ENCODE measurements at regions not wholly inside any gene's neighbourhood (a gene's known extent, or its start where the extent isn't known, plus 50 kb on each side); places are given as distances from the start of the nearest gene placed in this dataset.

DNA sequence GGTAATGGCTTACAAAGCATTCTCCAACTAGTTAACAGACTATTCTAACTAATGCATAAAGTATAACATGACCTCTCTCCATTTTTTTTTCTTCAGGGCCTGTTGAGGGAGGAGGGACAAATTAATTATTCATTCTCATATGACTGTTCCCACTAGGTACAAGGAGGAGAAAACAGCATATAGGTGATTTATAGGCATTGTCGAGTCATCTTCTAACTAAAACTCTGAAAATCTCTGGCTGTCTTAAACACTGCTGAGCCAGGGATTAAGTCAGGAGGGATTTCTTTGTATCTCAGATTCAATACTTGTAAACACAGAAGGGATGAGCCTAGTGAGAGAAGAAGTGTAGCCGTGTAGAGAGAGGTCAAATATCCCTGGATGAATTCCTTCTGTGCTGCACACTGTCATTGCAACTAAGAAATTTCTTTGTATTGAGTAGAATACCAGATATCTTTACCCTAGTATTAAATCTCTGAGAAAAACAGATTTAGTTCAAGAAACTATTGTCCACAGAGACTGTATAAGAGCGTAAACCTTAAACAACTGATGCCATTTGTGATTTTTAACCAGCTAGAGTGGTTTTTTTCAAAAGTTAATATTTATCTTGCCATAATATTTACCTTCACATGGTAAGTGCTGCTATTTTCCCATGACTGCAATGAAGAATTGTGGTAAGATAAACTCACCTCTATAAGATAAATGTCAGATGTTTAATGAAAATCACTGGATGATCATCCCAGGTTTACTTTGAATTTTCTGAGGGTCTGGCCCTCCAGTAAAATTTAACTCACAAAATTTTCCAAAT, 465.3 kb downstream of the RWDD3 start:
- TF ChIP-seq, protein P1, sequence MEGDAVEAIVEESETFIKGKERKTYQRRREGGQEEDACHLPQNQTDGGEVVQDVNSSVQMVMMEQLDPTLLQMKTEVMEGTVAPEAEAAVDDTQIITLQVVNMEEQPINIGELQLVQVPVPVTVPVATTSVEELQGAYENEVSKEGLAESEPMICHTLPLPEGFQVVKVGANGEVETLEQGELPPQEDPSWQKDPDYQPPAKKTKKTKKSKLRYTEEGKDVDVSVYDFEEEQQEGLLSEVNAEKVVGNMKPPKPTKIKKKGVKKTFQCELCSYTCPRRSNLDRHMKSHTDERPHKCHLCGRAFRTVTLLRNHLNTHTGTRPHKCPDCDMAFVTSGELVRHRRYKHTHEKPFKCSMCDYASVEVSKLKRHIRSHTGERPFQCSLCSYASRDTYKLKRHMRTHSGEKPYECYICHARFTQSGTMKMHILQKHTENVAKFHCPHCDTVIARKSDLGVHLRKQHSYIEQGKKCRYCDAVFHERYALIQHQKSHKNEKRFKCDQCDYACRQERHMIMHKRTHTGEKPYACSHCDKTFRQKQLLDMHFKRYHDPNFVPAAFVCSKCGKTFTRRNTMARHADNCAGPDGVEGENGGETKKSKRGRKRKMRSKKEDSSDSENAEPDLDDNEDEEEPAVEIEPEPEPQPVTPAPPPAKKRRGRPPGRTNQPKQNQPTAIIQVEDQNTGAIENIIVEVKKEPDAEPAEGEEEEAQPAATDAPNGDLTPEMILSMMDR (IDR thresholded peaks at IDR 0.05): no peak
- DNase-seq (ENCODE audit: low spot score): no peak
- no peak overlapping the region for H3K4me3 ChIP-seq
- no peak overlapping the region for H3K27ac ChIP-seq

DNA sequence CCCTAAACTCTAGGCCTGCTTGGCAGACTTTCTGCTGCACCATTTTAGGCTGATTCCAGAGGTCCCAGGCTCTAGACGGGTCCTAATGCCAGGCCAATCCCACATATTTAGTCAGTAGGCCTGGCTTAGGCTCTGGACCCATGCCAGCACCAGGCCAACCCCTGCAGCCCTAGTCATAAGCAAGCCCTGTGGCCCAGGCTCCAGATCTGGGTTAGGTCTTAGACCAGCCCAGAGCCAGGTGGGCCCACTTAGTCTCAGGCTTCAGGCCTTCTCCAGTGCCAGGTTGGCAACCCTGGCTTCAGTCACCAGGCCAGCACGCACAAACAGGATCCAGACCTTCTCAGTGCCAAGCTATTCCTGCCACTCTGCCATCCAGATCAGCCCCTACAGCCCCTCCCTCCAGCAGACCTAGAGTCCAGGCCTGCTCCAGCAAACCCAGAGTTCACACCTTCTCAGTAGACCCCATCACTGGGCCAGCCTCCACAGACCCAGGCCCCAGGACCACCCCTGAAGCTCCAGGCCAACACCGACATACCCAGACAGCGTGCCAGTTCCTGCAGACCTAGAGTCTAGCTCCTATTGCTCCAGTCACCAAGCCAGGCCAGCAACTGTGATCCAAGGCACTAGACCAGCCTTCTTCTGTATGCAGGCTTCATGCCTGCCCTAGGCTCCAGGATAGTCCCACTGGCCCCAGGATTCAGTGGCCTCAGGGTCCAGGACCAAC, 467.6 kb downstream of the RWDD3 start:
- Histone ChIP-seq H3K27ac (no peak overlapping the region), H3K4me3 (no peak overlapping the region)
- DNase-seq (ENCODE audit: low spot score): no peak
- TF ChIP-seq, protein P1 (IDR thresholded peaks at IDR 0.05): no peak

DNA sequence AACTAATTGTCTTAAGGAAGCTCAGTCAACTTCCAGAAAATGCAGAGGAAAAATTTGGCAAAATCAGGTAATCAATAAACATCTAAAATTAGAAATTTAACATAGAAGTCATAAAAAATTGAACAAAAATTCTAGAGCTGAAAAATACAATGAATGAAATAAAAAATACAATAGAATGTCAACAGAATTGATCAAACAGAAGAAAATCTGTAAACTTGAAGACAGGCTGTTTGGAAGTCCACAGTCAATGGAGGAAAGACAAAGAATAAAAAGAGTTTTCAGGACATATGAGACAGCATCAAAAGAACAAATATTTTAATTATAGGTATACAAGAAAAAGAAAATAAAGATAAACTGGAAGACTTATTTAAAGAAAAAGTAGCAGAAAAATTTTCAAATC, 469.0 kb downstream of the RWDD3 start:
- Histone ChIP-seq H3K27ac (no peak overlapping the region), H3K4me3 (no peak overlapping the region)
- TF ChIP-seq, protein P1 (IDR thresholded peaks at IDR 0.05): no peak
- no peak for DNase-seq (ENCODE audit: low spot score)

DNA sequence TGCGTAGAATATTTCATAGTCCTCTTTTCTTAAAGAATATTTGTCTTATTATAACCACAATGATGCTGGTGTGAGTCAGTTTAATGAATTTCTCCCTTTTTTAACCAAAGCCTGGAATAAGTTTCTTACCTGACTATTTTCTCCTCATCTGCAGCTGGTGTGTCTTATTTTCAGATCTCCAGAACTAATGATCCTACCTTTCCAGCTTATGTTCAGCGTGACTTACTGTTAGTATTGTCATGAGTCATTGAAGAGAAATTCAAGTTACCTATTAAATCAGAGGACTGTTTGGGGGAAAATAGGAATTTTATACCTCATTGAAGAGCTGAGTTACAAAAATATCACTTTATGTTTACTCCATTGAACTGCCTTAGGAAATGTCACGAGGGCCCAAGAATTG, 482.1 kb downstream of the RWDD3 start:
- TF ChIP-seq, protein P1 (IDR thresholded peaks at IDR 0.05): no peak
- DNase-seq (ENCODE audit: low spot score): no peak
- Histone ChIP-seq H3K4me3 (no peak overlapping the region), H3K27ac (no peak overlapping the region)

DNA sequence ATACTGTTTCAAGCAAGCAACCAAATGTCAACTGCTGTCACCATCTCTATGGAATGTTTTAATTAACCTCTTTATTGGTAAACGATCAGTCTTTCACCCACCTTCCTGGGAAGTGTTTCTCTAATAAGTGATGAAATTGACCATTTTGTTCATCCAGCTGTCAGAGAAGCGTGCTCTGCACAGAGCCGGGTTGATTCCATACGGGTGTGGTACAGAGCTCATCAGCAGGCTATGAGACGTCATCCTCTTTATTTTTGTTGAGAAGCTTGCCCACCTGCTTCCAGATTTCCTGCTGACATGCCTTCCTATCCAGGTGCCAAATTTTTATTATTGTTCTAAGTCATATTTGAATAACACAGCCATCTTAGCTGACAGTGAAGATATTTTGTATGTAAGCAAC, 482.5 kb downstream of the RWDD3 start:
- no peak for DNase-seq (ENCODE audit: low spot score)
- no peak overlapping the region for H3K4me3 ChIP-seq
- no peak overlapping the region for H3K27ac ChIP-seq
- TF ChIP-seq, protein P1 (IDR thresholded peaks at IDR 0.05): no peak

DNA sequence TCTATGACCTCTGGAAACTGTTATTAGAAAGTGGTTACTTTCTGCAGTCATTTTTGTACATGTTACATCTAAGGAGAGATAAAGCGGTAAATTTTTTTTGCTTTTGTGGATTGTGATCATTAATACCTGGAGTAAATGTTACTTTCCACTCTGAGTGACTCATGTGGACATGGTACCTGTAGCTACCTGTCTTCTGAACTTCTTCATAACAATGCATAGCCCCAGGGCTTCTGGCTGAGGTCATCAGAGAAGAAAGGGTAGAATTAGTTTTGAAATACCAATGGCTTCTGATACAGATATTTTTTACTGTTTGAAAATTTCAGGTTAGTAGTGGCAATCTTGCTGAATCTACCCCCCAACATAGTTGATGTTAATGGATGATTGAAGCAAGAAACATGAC, 489.3 kb downstream of the RWDD3 start:
- DNase-seq (ENCODE audit: low spot score): no peak
- no peak overlapping the region for H3K4me3 ChIP-seq
- TF ChIP-seq, protein P1 (IDR thresholded peaks at IDR 0.05): no peak
- no peak overlapping the region for H3K27ac ChIP-seq

DNA sequence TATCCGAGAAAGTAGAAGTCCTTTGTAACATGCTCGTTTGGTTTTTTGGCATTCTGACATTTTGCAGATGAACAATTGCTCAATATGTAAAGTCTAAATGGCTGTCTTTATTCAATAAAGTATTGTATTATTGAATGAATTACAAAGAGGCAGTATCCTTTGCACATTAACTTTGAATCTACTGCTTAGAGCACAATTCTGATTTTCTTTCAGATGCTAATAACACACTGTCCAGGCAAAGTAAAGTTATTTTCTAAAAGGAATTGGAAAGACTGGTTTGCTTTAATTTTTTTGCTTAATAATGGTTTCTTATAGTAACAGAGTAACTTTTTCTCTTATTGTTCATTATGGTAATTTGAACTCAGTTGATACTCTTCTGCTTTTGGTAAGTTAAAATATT, 494.8 kb downstream of the RWDD3 start:
- Histone ChIP-seq H3K27ac (no peak overlapping the region), H3K4me3 (no peak overlapping the region)
- TF ChIP-seq, protein P1 (IDR thresholded peaks at IDR 0.05): no peak
- DNase-seq (ENCODE audit: low spot score): no peak
